ENCODE measurements at regions not wholly inside any gene's neighbourhood (a gene's known extent, or its start where the extent isn't known, plus 50 kb on each side); places are given as distances from the start of the nearest gene placed in this dataset.
"Not testable (repeated sequence)": the region's sequence is repeated elsewhere in the genome, so short reads cannot be mapped to it uniquely, and the experiment has no call there.

GRCh38 chr9:96150324-96151227 is 151.4 kb downstream of the HSD17B3 start:
- H3K4me2 ChIP-seq (ENCODE audit: low read length): no peak overlapping the region
- H3K27me3 ChIP-seq (ENCODE audit: control insufficient read depth, low read length): peaks cover 15% of the 10 kb centered on the region
- no peaks in the 10 kb centered on the region for H3K36me3 ChIP-seq (ENCODE audit: control insufficient read depth, low read length)
- H3K4me1 ChIP-seq (ENCODE audit: control insufficient read depth, low read length): no peaks in the 10 kb centered on the region
- H3K4me3 ChIP-seq (ENCODE audit: low read length): no peak overlapping the region
- H3K79me2 ChIP-seq (ENCODE audit: control insufficient read depth, low read length): no peaks in the 10 kb centered on the region
- H3K9me3 ChIP-seq (ENCODE audit: control insufficient read depth, insufficient read depth, low read length): no peaks in the 10 kb centered on the region
- H3K9me2 ChIP-seq (replicated peaks; ENCODE audit: control insufficient read depth, low read length): no peaks in the 10 kb centered on the region
- no peak for TF ChIP-seq EZH2phosphoT487 (IDR thresholded peaks at IDR 0.05; ENCODE audit: borderline replicate concordance, low read length)
- no peak overlapping the region for H3K27ac ChIP-seq (ENCODE audit: low read depth, low read length)
- H4K20me1 ChIP-seq (ENCODE audit: control insufficient read depth, insufficient read depth, low read depth, low read length): no peaks in the 10 kb centered on the region
- no peaks in the 10 kb centered on the region for H3F3A ChIP-seq (ENCODE audit: control insufficient read depth, insufficient read depth)

- H3K36me3 ChIP-seq (ENCODE audit: control insufficient read depth, low read length): no peaks in the 10 kb centered on the region
- H3K9me3 ChIP-seq (ENCODE audit: control insufficient read depth, insufficient read depth, low read length): no peaks in the 10 kb centered on the region
- no peaks in the 10 kb centered on the region for H3K79me2 ChIP-seq (ENCODE audit: control insufficient read depth, low read length)
- no peaks in the 10 kb centered on the region for H3F3A ChIP-seq (ENCODE audit: control insufficient read depth, insufficient read depth)
- H3K4me2 ChIP-seq (ENCODE audit: low read length): no peak overlapping the region
- no peak overlapping the region for H3K27ac ChIP-seq (ENCODE audit: low read depth, low read length)
- no peaks in the 10 kb centered on the region for H3K9me2 ChIP-seq (replicated peaks; ENCODE audit: control insufficient read depth, low read length)
- peaks cover 15% of the 10 kb centered on the region for H3K27me3 ChIP-seq (ENCODE audit: control insufficient read depth, low read length)
- H3K4me1 ChIP-seq (ENCODE audit: control insufficient read depth, low read length): no peaks in the 10 kb centered on the region
- TF ChIP-seq CTCF (IDR thresholded peaks at IDR 0.05; ENCODE audit: low read depth, low read length, poor library complexity, severe bottlenecking): no peak
- no peak for TF ChIP-seq EZH2phosphoT487 (IDR thresholded peaks at IDR 0.05; ENCODE audit: borderline replicate concordance, low read length)
- no peaks in the 10 kb centered on the region for H4K20me1 ChIP-seq (ENCODE audit: control insufficient read depth, insufficient read depth, low read depth, low read length)
- no peak overlapping the region for H3K4me3 ChIP-seq (ENCODE audit: low read length)
Measured at GRCh38 chr9:96149533-96150280, 152.3 kb downstream of the HSD17B3 start.

- TF ChIP-seq CTCF (IDR thresholded peaks at IDR 0.05; ENCODE audit: low read depth, low read length, poor library complexity, severe bottlenecking): no peak
- no peak for TF ChIP-seq EZH2phosphoT487 (IDR thresholded peaks at IDR 0.05; ENCODE audit: borderline replicate concordance, low read length)
- no peaks in the 10 kb centered on the region for H3K4me1 ChIP-seq (ENCODE audit: control insufficient read depth, low read length)
- H3K9me2 ChIP-seq (replicated peaks; ENCODE audit: control insufficient read depth, low read length): no peaks in the 10 kb centered on the region
- H3K9me3 ChIP-seq (ENCODE audit: control insufficient read depth, insufficient read depth, low read length): no peaks in the 10 kb centered on the region
- no peaks in the 10 kb centered on the region for H3F3A ChIP-seq (ENCODE audit: control insufficient read depth, insufficient read depth)
- H3K27me3 ChIP-seq (ENCODE audit: control insufficient read depth, low read length): peaks cover 15% of the 10 kb centered on the region
- no peaks in the 10 kb centered on the region for H3K79me2 ChIP-seq (ENCODE audit: control insufficient read depth, low read length)
- H3K4me2 ChIP-seq (ENCODE audit: low read length): no peak overlapping the region
- H4K20me1 ChIP-seq (ENCODE audit: control insufficient read depth, insufficient read depth, low read depth, low read length): no peaks in the 10 kb centered on the region
- H3K4me3 ChIP-seq (ENCODE audit: low read length): no peak overlapping the region
- no peak overlapping the region for H3K27ac ChIP-seq (ENCODE audit: low read depth, low read length)
- H3K36me3 ChIP-seq (ENCODE audit: control insufficient read depth, low read length): no peaks in the 10 kb centered on the region
Measured at GRCh38 chr9:96148634-96149532, 153.1 kb downstream of the HSD17B3 start.

- not testable (repeated sequence) for H3K79me2 ChIP-seq (ENCODE audit: control insufficient read depth, low read length); H3K9me2 ChIP-seq (replicated peaks; ENCODE audit: control insufficient read depth, low read length); H3K36me3 ChIP-seq (ENCODE audit: control insufficient read depth, low read length); H3K9me3 ChIP-seq (ENCODE audit: control insufficient read depth, insufficient read depth, low read length); H3K4me3 ChIP-seq (ENCODE audit: low read length); H3K27ac ChIP-seq (ENCODE audit: low read depth, low read length); H3K4me2 ChIP-seq (ENCODE audit: low read length); H3K4me1 ChIP-seq (ENCODE audit: control insufficient read depth, low read length); H4K20me1 ChIP-seq (ENCODE audit: control insufficient read depth, insufficient read depth, low read depth, low read length); H3F3A ChIP-seq (ENCODE audit: control insufficient read depth, insufficient read depth)
- H3K27me3 ChIP-seq (ENCODE audit: control insufficient read depth, low read length): peaks cover 15% of the 10 kb centered on the region
Measured at GRCh38 chr9:96147029-96147428, 154.9 kb downstream of the HSD17B3 start.

Measured in DOHH2 (cell line).